GM23338 (cell line): ENCODE measurements at regions not wholly inside any gene's neighbourhood (a gene's known extent, or its start where the extent isn't known, plus 50 kb on each side); places are given as distances from the start of the nearest gene placed in this dataset.

Experiments used
- ATAC-seq: fragments of 200-7000 bp; cut with Tn5 transposase; 3 replicates; pipeline ENCODE4 v1.9.1; 2020
- DNase-seq: peaks from one replicate; pipeline ENCODE4 v3.0.0-alpha.2; 2015; ENCODE audit warnings: low spot score
- H2AFZ ChIP-seq: fragments of 200-600 bp; sonication (generic); 2 replicates; pipeline ENCODE4 v1.8.0; 2016; ENCODE audit warnings: antibody characterized with exemption, mild to moderate bottlenecking, moderate library complexity
- H3F3A ChIP-seq: fragments of 200-600 bp; sonication (generic); replicated peaks from 2 replicates; pipeline ENCODE4 v1.8.0; 2017; ENCODE audit warnings: antibody characterized with exemption, mixed run types, low read depth
- H3K27ac ChIP-seq: fragments of 200-600 bp; sonication (generic); 2 replicates; pipeline ENCODE4 v1.6.1; 2016; ENCODE audit warnings: low read depth
- H3K27me3 ChIP-seq: fragments of 200-600 bp; sonication (generic); 2 replicates; pipeline ENCODE4 v1.8.0; 2016; ENCODE audit warnings: mild to moderate bottlenecking, mixed run types, moderate library complexity; ENCODE audit not compliant: insufficient read depth
- H3K36me3 ChIP-seq: fragments of 200-600 bp; sonication (generic); 2 replicates; pipeline ENCODE4 v1.8.0; 2016; ENCODE audit warnings: mild to moderate bottlenecking; ENCODE audit not compliant: insufficient read depth
- H3K4me1 ChIP-seq: fragments of 200-600 bp; sonication (generic); 2 replicates; pipeline ENCODE4 v1.8.0; 2016; ENCODE audit warnings: mild to moderate bottlenecking, moderate library complexity; ENCODE audit not compliant: insufficient read depth
- H3K4me2 ChIP-seq: fragments of 200-600 bp; sonication (generic); 2 replicates; pipeline ENCODE4 v1.7.1; 2017; ENCODE audit warnings: mixed run types
- H3K4me3 ChIP-seq: fragments of 200-600 bp; sonication (generic); 2 replicates; pipeline ENCODE4 v1.6.1; 2016; ENCODE audit warnings: mixed run types
- H3K79me2 ChIP-seq: fragments of 200-600 bp; sonication (generic); replicated peaks from 2 replicates; pipeline ENCODE4 v1.8.0; 2017; ENCODE audit warnings: mild to moderate bottlenecking; ENCODE audit not compliant: insufficient read depth
- H3K9me2 ChIP-seq: fragments of 200-600 bp; sonication (generic); 2 replicates; pipeline ENCODE4 v1.8.0; 2017; ENCODE audit not compliant: insufficient read depth
- H4K20me1 ChIP-seq: fragments of 200-600 bp; sonication (generic); replicated peaks from 2 replicates; pipeline ENCODE4 v1.8.0; 2017; ENCODE audit warnings: mild to moderate bottlenecking; ENCODE audit not compliant: insufficient read depth
- H3K27ac Mint-ChIP-seq: 2 replicates; pipeline ENCODE4 v1.8.0; 2020; ENCODE audit warnings: inconsistent platforms, mild to moderate bottlenecking, moderate library complexity, mixed read lengths
- H3K27me3 Mint-ChIP-seq: 3 replicates; pipeline ENCODE4 v1.8.0; 2022; ENCODE audit warnings: low read depth, mild to moderate bottlenecking, moderate library complexity, mixed read lengths, inconsistent platforms; ENCODE audit not compliant: insufficient read depth, poor library complexity
- H3K36me3 Mint-ChIP-seq: 3 replicates; pipeline ENCODE4 v1.8.0; 2021; ENCODE audit warnings: low read depth, mild to moderate bottlenecking, inconsistent platforms, moderate library complexity, mixed read lengths
- H3K4me1 Mint-ChIP-seq: 3 replicates; pipeline ENCODE4 v1.8.0; 2020; ENCODE audit warnings: mild to moderate bottlenecking, inconsistent platforms, mixed read lengths
- H3K4me3 Mint-ChIP-seq: 3 replicates; pipeline ENCODE4 v1.8.0; 2021; ENCODE audit warnings: moderate library complexity, mild to moderate bottlenecking, inconsistent platforms, mixed read lengths
- H3K9me3 Mint-ChIP-seq: 3 replicates; pipeline ENCODE4 v1.8.0; 2020; ENCODE audit warnings: moderate library complexity, mild to moderate bottlenecking, inconsistent platforms, mixed read lengths
- CREB1 ChIP-seq: fragments of 250-450 bp; sonication (Bioruptor Pico); IDR thresholded peaks from 2 replicates; pipeline ENCODE4 v1.5.0; 2020; ENCODE audit warnings: low read depth, mild to moderate bottlenecking, moderate library complexity
- CTCF ChIP-seq, 2 experiments: fragments of 200-600 bp in 1 of 2; sonication (generic) in 1 of 2; conservative IDR thresholded peaks; 2 replicates each; pipeline versions ENCODE4 v1.5.1 to v1.6.1; 2016 to 2017; ENCODE audit warnings: antibody characterized with exemption in 2 of 2, low read depth in 2 of 2, mild to moderate bottlenecking in 2 of 2, moderate library complexity in 1 of 2
- ETS1 ChIP-seq: IDR thresholded peaks from 2 replicates; pipeline ENCODE4 v1.6.1; 2016; ENCODE audit warnings: antibody characterized with exemption
- EZH2 ChIP-seq: fragments of 200-600 bp; sonication (generic); IDR thresholded peaks from one replicate; pipeline ENCODE4 v1.8.0; 2017; ENCODE audit warnings: antibody characterized with exemption, mild to moderate bottlenecking, low read depth; ENCODE audit not compliant: unreplicated experiment
- EZH2phosphoT487 ChIP-seq: fragments of 200-600 bp; sonication (generic); IDR thresholded peaks from one replicate; pipeline ENCODE4 v1.8.1; 2018; ENCODE audit warnings: antibody characterized with exemption; ENCODE audit not compliant: unreplicated experiment
- JUNB ChIP-seq: IDR thresholded peaks from one replicate; pipeline ENCODE4 v1.6.1; 2016; ENCODE audit warnings: antibody characterized with exemption; ENCODE audit not compliant: unreplicated experiment
- NANOG ChIP-seq: IDR thresholded peaks from 2 replicates; pipeline ENCODE4 v1.6.1; 2016; ENCODE audit warnings: antibody characterized with exemption, borderline replicate concordance
- STAT1 ChIP-seq: IDR thresholded peaks from one replicate; pipeline ENCODE4 v1.6.1; 2016; ENCODE audit warnings: antibody characterized with exemption; ENCODE audit not compliant: unreplicated experiment
- ZNF114 ChIP-seq: fragments of 250-450 bp; sonication (Bioruptor Pico); IDR thresholded peaks from 2 replicates; pipeline ENCODE4 v1.5.0; 2020; ENCODE audit warnings: mild to moderate bottlenecking, moderate library complexity
- ZNF331 ChIP-seq: fragments of 250-450 bp; sonication (Bioruptor Pico); IDR thresholded peaks from 2 replicates; pipeline ENCODE4 v1.5.0; 2020; ENCODE audit warnings: low read depth, mild to moderate bottlenecking, moderate library complexity
- TF ChIP-seq, protein P1 (sequence below): IDR thresholded peaks from one replicate; pipeline ENCODE4 v1.6.1; 2018; ENCODE audit warnings: antibody characterized with exemption; ENCODE audit not compliant: unreplicated experiment

GRCh38 chr1:235006132-235006721 is 122.4 kb downstream of the TOMM20 start (continued):
- TF ChIP-seq, protein P1, sequence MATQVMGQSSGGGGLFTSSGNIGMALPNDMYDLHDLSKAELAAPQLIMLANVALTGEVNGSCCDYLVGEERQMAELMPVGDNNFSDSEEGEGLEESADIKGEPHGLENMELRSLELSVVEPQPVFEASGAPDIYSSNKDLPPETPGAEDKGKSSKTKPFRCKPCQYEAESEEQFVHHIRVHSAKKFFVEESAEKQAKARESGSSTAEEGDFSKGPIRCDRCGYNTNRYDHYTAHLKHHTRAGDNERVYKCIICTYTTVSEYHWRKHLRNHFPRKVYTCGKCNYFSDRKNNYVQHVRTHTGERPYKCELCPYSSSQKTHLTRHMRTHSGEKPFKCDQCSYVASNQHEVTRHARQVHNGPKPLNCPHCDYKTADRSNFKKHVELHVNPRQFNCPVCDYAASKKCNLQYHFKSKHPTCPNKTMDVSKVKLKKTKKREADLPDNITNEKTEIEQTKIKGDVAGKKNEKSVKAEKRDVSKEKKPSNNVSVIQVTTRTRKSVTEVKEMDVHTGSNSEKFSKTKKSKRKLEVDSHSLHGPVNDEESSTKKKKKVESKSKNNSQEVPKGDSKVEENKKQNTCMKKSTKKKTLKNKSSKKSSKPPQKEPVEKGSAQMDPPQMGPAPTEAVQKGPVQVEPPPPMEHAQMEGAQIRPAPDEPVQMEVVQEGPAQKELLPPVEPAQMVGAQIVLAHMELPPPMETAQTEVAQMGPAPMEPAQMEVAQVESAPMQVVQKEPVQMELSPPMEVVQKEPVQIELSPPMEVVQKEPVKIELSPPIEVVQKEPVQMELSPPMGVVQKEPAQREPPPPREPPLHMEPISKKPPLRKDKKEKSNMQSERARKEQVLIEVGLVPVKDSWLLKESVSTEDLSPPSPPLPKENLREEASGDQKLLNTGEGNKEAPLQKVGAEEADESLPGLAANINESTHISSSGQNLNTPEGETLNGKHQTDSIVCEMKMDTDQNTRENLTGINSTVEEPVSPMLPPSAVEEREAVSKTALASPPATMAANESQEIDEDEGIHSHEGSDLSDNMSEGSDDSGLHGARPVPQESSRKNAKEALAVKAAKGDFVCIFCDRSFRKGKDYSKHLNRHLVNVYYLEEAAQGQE = no peak
- TF ChIP-seq ZNF331 = no peak
- no peak for TF ChIP-seq EZH2
- TF ChIP-seq JUNB = no peak
- no peak for TF ChIP-seq STAT1
- no peak for TF ChIP-seq ZNF114 (CRISPR knock-in tag)
- TF ChIP-seq NANOG = no peak
- no peak for TF ChIP-seq EZH2phosphoT487
- TF ChIP-seq ETS1 = no peak
- no peak for TF ChIP-seq CREB1
- TF ChIP-seq CTCF (conservative IDR thresholded peaks at IDR 0.05; ENCODE audit: low read depth in 2 of 2) = no peak

- Mint-ChIP-seq H3K36me3 (peaks cover 3% of the 10 kb centered on the region; the same call in 1 of the 3 replicates), H3K9me3 (peaks cover 12% of the 10 kb centered on the region; the same call in 2 of the 3 replicates), H3K4me1 (no peaks in the 10 kb centered on the region), H3K27ac (no peak overlapping the region), H3K27me3 (peaks cover 4% of the 10 kb centered on the region), H3K4me3 (no peak overlapping the region)
- no peaks in the 10 kb centered on the region for H3K4me1 ChIP-seq
- H3K4me2 ChIP-seq = no peak overlapping the region
- no peaks in the 10 kb centered on the region for H3K27me3 ChIP-seq
- no peak for TF ChIP-seq CREB1
- H3K4me3 ChIP-seq = no peak overlapping the region
- H3K27ac ChIP-seq = no peak overlapping the region
- 0 out of 2 replicates have a peak, but pooled peaks cover 3% of the 10 kb centered on the region for H3K9me2 ChIP-seq
- ATAC-seq (no peak), DNase-seq (no peak)
- no peaks in the 10 kb centered on the region for H3F3A ChIP-seq
- H2AFZ ChIP-seq = no peak overlapping the region
- H4K20me1 ChIP-seq = no peaks in the 10 kb centered on the region
- no peaks in the 10 kb centered on the region for H3K79me2 ChIP-seq
- H3K36me3 ChIP-seq = no peaks in the 10 kb centered on the region
Observed at GRCh38 chr1:235004840-235005391, 123.7 kb downstream of the TOMM20 start.
